ENCODE measurements at regions not wholly inside any gene's neighbourhood (a gene's known extent, or its start where the extent isn't known, plus 50 kb on each side); places are given as distances from the start of the nearest gene placed in this dataset.

DNA sequence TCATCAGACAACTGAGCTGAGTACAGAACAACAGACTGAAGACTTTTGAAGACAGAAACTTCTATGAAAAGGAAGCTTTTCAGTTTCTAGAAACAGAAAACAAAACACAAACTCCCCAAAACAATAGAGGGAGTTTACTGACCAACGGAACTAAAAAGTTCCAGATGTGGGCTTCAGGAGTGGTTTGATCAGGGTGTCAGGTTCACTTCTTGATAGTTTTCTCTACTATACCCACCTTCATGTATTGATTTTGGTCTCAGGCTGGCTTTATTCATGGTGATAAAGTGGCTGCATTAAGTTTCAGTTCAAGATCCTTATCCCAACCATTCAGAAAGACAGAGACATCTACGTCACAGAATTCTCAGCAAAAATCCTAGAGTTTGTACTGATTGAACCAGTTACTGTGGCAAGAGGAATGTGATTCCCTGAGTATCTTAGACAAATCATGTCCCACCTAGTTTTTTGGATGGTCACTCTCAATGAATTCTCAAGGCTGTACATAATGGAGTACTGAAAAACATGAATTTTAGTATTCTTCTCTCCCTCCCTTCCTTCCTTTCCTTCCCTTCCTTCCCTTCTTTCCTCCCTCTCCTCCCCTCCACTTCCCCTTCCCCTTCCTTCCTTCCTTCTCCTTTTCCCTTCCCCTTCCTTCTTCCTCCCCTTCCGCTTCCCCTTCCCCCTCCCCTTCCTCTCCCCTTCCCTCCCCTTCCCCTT, 680.5 kb downstream of the PTPRU start:
- DNase-seq = no peak
- TF ChIP-seq, protein P1, sequence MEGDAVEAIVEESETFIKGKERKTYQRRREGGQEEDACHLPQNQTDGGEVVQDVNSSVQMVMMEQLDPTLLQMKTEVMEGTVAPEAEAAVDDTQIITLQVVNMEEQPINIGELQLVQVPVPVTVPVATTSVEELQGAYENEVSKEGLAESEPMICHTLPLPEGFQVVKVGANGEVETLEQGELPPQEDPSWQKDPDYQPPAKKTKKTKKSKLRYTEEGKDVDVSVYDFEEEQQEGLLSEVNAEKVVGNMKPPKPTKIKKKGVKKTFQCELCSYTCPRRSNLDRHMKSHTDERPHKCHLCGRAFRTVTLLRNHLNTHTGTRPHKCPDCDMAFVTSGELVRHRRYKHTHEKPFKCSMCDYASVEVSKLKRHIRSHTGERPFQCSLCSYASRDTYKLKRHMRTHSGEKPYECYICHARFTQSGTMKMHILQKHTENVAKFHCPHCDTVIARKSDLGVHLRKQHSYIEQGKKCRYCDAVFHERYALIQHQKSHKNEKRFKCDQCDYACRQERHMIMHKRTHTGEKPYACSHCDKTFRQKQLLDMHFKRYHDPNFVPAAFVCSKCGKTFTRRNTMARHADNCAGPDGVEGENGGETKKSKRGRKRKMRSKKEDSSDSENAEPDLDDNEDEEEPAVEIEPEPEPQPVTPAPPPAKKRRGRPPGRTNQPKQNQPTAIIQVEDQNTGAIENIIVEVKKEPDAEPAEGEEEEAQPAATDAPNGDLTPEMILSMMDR (IDR thresholded peaks at IDR 0.05; ENCODE audit: low read depth, low read length) = no peak
- Histone ChIP-seq H3K4me1 (no peaks in the 10 kb centered on the region), H3K9me3 (no peaks in the 10 kb centered on the region), H3K4me3 (ENCODE audit: low read depth, low read length) (no peak overlapping the region), H3K36me3 (no peaks in the 10 kb centered on the region), H3K27me3 (no peaks in the 10 kb centered on the region)

DNA sequence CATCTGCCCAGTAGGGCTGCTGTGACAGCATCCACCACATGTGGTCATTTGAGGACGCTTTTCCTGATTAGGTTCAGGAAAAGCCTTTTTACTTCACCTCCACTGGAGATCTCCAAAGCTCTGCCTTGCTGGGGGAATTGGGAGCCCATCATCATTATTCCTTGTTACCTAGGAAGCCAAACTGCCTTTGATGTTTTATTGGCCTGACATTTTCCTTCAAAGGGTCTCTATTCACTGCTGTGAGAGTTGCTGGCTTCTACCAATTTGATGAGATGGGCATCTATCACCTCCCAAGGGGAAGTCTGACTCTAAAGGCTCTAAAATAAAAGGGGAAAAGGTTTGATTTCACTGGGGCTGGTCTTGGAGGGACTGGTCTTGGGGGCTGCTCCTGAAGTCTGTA, 678.6 kb downstream of the PTPRU start:
- DNase-seq = no peak
- no peaks in the 10 kb centered on the region for H3K36me3 ChIP-seq
- H3K9me3 ChIP-seq = no peaks in the 10 kb centered on the region
- no peak overlapping the region for H3K4me3 ChIP-seq (ENCODE audit: low read depth, low read length)
- TF ChIP-seq, protein P1 (IDR thresholded peaks at IDR 0.05; ENCODE audit: low read depth, low read length) = no peak
- H3K4me1 ChIP-seq = no peaks in the 10 kb centered on the region
- H3K27me3 ChIP-seq = no peaks in the 10 kb centered on the region

DNA sequence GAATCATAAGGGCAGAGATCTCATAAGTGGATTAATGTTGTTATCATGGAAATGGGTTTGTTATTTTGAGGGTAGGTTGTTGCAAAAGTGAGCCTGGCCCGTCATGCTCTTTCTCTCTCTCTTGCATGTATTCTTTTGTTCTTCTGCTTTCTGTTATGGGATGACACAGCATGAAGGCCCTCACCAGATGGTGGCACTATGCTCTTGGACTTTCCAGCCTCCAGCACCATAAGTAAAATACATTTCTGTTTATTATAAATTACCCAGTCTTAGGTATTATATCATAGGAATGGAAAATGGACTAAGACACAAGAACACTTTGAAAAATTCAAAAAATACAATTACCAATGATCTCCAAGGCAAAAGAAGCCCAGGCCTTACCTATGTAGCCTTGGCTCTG, 676.1 kb downstream of the PTPRU start:
- TF ChIP-seq, protein P1 (IDR thresholded peaks at IDR 0.05; ENCODE audit: low read depth, low read length) = peak; percentile 37
- Histone ChIP-seq H3K36me3 (no peaks in the 10 kb centered on the region), H3K4me1 (no peaks in the 10 kb centered on the region), H3K27me3 (no peaks in the 10 kb centered on the region), H3K9me3 (no peaks in the 10 kb centered on the region), H3K4me3 (ENCODE audit: low read depth, low read length) (no peak overlapping the region)
- no peak for DNase-seq

DNA sequence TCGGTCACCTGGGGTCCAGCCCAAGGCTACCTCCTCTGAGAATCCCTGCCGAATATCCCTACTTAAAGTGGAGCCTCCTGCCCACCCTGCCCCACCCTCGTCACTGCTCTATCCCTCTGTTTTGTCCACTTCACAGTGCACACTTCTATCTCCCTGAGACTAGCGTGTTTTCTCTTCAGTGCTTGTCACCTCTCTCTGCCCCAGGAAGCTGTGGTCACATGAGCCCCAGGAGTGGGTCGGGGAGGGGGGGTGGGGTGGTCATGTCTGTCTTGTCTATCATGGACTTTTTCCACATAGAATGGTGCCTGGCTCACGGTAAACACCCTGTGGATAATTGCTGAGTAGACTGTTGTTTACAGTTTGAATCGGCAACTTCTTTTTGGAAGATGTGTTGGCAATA, 673.6 kb downstream of the PTPRU start:
- Histone ChIP-seq H3K4me1 (no peaks in the 10 kb centered on the region), H3K27me3 (no peaks in the 10 kb centered on the region), H3K4me3 (ENCODE audit: low read depth, low read length) (no peak overlapping the region), H3K9me3 (no peaks in the 10 kb centered on the region), H3K36me3 (no peaks in the 10 kb centered on the region)
- DNase-seq = no peak
- TF ChIP-seq, protein P1 (IDR thresholded peaks at IDR 0.05; ENCODE audit: low read depth, low read length) = no peak

DNA sequence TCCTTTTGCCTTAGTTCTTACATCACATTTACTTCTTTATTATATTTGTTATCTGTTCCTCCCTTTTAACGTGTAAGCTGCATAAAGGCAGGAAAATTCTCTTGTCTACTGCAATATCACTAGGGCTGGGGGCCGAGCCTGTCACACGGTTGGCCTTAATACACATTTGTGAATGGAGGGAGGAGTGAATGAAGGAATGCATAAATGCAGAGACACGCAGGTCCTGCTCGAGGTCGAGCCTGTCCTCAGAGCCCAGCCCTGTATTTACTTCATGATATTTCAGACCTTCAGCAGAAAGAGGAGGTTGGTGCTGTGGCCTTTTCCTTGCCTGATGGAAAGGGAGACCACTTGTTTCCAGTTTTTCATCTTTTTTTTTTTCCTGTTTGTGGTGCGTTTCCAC, 671.3 kb downstream of the PTPRU start:
- no peak for DNase-seq
- Histone ChIP-seq H3K4me1 (no peaks in the 10 kb centered on the region), H3K27me3 (no peaks in the 10 kb centered on the region), H3K36me3 (no peaks in the 10 kb centered on the region), H3K9me3 (no peaks in the 10 kb centered on the region), H3K4me3 (ENCODE audit: low read depth, low read length) (no peak overlapping the region)
- TF ChIP-seq, protein P1 (IDR thresholded peaks at IDR 0.05; ENCODE audit: low read depth, low read length) = no peak

DNA sequence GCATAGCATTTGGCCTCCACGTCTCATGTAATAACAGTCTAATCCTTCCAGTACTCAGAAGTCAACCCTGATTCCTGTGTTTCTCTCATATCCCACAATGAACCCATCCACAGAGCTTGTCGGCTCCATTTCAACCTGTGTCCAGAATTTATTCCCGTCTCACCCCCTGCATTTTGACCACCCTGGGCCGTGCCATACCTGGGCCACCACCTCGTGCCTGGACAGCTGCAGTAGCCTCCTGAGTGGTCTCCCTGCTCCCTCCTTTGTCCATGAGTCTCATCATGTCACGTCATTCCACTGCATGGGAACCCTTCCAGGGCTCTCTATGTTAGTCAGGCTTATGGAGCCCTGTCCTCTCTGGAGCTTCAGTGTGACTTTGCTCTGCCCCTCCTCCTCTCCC, 670.6 kb downstream of the PTPRU start:
- no peak for DNase-seq
- Histone ChIP-seq H3K36me3 (no peaks in the 10 kb centered on the region), H3K9me3 (no peaks in the 10 kb centered on the region), H3K27me3 (no peaks in the 10 kb centered on the region), H3K4me3 (ENCODE audit: low read depth, low read length) (no peak overlapping the region), H3K4me1 (no peaks in the 10 kb centered on the region)
- TF ChIP-seq, protein P1 (IDR thresholded peaks at IDR 0.05; ENCODE audit: low read depth, low read length) = no peak
